ENCODE measurements at regions not wholly inside any gene's neighbourhood (a gene's known extent, or its start where the extent isn't known, plus 50 kb on each side); places are given as distances from the start of the nearest gene placed in this dataset.
"Not testable (repeated sequence)": the region's sequence is repeated elsewhere in the genome, so short reads cannot be mapped to it uniquely, and the experiment has no call there.

DNA sequence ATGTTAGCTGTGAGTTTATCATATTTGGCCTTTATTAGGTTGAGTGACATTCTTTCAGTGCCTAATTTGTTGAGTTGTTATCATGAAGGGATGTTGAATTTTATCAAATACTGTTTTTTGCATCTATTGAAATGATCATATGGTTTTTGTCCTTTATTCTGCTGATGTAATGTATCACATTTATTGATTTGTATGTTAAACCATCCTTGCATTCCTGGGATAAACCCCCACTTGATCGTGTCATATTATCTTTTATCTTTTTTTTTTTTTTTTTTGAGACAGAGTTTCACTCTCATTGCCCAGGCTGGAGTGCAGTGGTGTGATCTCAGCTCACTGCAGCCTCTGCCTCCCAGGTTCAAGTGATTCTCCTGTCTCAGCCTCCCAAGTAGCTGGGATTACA is 51.9 kb upstream of the MFGE8 start:
- H3K4me3 ChIP-seq (ENCODE audit: low read depth, low read length); DNase-seq (ENCODE audit: low read depth): not testable (repeated sequence)

DNA sequence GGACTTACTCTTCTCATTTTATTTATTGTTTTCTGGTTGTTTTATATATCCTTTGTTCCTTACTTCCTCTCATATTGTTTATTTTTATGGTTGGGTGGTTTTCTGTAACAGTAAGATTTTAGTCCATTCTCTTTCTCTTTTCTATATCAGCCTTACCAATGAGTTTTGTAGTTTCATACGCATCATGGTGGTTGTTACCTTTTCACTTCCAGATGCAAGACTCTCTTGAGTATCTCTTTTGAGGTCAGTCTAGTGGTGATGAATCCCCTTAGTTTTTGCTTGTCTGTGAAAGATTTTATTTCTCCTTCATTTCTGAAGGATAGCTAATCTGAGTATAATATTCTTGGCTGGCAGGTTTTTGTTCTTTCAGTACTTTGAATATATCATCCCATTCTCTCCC is 57.1 kb upstream of the MFGE8 start:
- no peak for DNase-seq (ENCODE audit: low read depth)
- no peak overlapping the region for H3K4me3 ChIP-seq (ENCODE audit: low read depth, low read length)
- TF ChIP-seq, protein P1, sequence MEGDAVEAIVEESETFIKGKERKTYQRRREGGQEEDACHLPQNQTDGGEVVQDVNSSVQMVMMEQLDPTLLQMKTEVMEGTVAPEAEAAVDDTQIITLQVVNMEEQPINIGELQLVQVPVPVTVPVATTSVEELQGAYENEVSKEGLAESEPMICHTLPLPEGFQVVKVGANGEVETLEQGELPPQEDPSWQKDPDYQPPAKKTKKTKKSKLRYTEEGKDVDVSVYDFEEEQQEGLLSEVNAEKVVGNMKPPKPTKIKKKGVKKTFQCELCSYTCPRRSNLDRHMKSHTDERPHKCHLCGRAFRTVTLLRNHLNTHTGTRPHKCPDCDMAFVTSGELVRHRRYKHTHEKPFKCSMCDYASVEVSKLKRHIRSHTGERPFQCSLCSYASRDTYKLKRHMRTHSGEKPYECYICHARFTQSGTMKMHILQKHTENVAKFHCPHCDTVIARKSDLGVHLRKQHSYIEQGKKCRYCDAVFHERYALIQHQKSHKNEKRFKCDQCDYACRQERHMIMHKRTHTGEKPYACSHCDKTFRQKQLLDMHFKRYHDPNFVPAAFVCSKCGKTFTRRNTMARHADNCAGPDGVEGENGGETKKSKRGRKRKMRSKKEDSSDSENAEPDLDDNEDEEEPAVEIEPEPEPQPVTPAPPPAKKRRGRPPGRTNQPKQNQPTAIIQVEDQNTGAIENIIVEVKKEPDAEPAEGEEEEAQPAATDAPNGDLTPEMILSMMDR (IDR thresholded peaks at IDR 0.05; ENCODE audit: insufficient read depth, low read depth, low read length) = no peak

DNA sequence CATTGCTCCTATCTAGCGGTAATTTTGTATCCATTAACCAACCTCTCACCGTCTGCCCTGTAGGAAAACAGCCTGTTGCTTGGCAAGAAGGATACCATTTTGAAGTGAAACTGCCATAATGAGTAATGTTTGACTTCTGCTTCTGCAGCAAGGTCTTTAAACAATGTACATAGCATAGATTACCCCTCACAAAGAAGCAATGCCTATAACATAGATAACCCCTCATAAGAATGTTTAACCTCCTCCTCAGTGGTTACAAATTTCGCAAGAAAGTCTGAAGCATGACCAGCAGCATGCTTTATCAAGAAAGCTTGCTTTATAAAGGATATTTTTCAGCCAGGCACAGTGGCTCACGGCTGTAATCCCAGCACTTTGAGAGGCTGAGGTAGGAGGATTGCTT is 61.2 kb upstream of the MFGE8 start:
- TF ChIP-seq, protein P1 (IDR thresholded peaks at IDR 0.05; ENCODE audit: insufficient read depth, low read depth, low read length) = no peak
- H3K4me3 ChIP-seq (ENCODE audit: low read depth, low read length) = no peak overlapping the region
- peak; percentile 92 for DNase-seq (ENCODE audit: low read depth)

DNA sequence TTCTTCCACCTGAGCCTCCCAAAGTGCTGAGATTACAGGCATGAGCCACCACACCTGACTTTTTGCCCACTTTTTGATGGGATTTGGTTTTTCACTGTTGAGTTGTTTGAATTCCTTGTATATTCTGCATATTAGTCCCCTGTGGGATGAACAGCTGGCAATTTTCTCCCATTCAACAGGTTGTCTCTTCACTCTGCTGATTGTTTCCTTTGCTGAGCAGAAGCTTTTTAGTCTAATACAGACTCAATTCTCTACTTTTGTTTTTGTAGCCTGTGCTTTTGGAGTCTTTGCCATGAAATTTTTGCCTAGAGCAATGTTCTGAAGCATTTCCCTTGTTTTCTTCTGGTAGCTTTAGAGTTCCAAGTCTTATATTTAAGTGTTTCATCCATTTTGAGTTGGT is 62.7 kb upstream of the MFGE8 start:
- TF ChIP-seq, protein P1 (IDR thresholded peaks at IDR 0.05; ENCODE audit: insufficient read depth, low read depth, low read length) = no peak
- no peak overlapping the region for H3K4me3 ChIP-seq (ENCODE audit: low read depth, low read length)
- peak; percentile 36 for DNase-seq (ENCODE audit: low read depth)

DNA sequence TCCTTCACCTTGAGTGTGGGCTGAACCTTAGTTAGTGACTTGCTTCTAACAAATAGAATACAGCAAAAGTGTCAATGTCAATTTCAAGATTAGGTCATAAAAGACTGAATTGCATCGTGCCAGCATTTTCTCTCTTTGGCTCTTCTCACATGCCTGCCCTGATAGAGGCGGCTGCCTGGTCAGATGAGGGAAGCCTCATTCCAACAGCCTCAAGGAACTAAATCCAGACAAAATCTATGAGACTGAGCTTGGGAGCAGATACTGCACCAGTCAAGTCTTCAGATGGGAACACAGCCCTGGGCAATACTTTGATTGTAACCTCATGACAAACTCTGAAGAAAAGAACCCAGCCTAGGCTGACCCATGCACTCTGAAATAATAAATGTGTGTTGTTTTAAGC is 63.5 kb upstream of the MFGE8 start:
- TF ChIP-seq, protein P1 (IDR thresholded peaks at IDR 0.05; ENCODE audit: insufficient read depth, low read depth, low read length) = no peak
- no peak for DNase-seq (ENCODE audit: low read depth)
- no peak overlapping the region for H3K4me3 ChIP-seq (ENCODE audit: low read depth, low read length)

DNA sequence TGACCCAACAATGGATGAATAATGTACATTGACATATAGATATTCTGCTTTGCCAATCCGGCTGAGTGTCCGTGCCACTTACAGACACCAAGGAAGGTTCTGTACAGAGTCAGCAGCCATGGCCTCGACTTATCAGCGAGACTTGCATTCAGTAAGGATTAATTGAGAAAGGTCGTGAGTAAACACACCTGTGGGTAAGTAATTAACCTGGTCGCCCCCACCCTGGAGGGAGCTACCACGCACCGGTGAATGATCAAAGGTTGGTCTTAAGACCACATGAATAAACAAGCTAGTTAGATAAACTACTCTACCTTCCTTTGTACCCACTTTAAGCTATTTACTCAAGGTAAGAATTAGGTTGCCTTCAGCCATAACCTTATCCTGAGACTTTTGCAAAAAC is 66.5 kb upstream of the MFGE8 start:
- TF ChIP-seq, protein P1 (IDR thresholded peaks at IDR 0.05; ENCODE audit: insufficient read depth, low read depth, low read length) = no peak
- no peak for DNase-seq (ENCODE audit: low read depth)
- no peak overlapping the region for H3K4me3 ChIP-seq (ENCODE audit: low read depth, low read length)

DNA sequence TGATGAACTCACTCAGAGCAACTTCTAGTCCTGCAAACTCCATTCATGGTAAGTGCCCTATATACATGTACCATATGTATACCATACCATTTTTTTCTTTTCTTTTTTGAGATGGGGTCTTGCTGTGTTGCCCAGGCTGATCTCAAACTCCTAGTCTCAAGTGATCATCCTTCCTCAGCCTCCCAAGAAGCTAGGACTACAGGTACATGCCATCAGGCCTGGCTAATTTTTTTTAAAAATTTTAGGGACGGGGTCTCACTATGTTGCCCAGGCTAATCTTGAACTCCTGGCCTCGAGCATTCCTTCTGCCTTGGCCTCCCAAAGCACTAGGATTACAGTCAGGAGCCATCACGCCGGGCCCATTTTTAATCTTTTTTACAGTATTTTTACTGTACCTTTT is 67.3 kb upstream of the MFGE8 start:
- TF ChIP-seq, protein P1 (IDR thresholded peaks at IDR 0.05; ENCODE audit: insufficient read depth, low read depth, low read length) = no peak
- no peak overlapping the region for H3K4me3 ChIP-seq (ENCODE audit: low read depth, low read length)
- no peak for DNase-seq (ENCODE audit: low read depth)

All from fibroblast of villous mesenchyme (primary cell).